OCI-LY7 (cell line): ENCODE measurements at regions not wholly inside any gene's neighbourhood (a gene's known extent, or its start where the extent isn't known, plus 50 kb on each side); places are given as distances from the start of the nearest gene placed in this dataset.

Source experiments
- CTCF ChIP-seq: fragments of 200-600 bp; sonication (generic); conservative IDR thresholded peaks from 2 replicates; pipeline ENCODE4 v1.5.1; 2014; ENCODE audit warnings: mild to moderate bottlenecking, antibody characterized with exemption, low read length, moderate library complexity, mixed read lengths
- EZH2phosphoT487 ChIP-seq: fragments of 200-600 bp; sonication (generic); IDR thresholded peaks from 2 replicates; pipeline ENCODE4 v1.6.1; 2018; ENCODE audit warnings: low read depth, borderline replicate concordance, mild to moderate bottlenecking, mixed run types, antibody characterized with exemption, low read length, moderate library complexity, mixed read lengths

- TF ChIP-seq CTCF (no peak), EZH2phosphoT487 (no peak)
Observed at GRCh38 chr7:67346126-67346525, 349.5 kb downstream of the TYW1 start.
